Left colon (tissue), 2 donors: ENCODE measurements at regions not wholly inside any gene's neighbourhood (a gene's known extent, or its start where the extent isn't known, plus 50 kb on each side); places are given as distances from the start of the nearest gene placed in this dataset.

Experiments used
- ATAC-seq: fragments of 200-7000 bp; cut with Tn5 transposase; one replicate; pipeline ENCODE4 v1.9.1; 2020; ENCODE audit warnings: mild to moderate bottlenecking, moderate library complexity
- DNase-seq, 2 donors: peaks; one replicate each; pipeline ENCODE4 v3.0.0-alpha.2; 2020
- intact Hi-C, 2 donors: fragments of 100-400 bp; cut with DNase I in 1 of 2; cut with micrococcal nuclease in 1 of 2; formaldehyde crosslinking; loops; one replicate each; pipeline versions ENCODE4 v1.11.2 to v1.14.0; 2022; cut with DNase I, micrococcal nuclease
- donor health status: DM: no; HTN: no; CAD: no.
- donor health status: DM: yes; HTN: yes; CAD: no.

GRCh38 chrX:69216446-69216845 lies 51.2 kb upstream of the PJA1 start:
- intact Hi-C loops = loop anchor here in 1 of 2 donors (5.0 kb wide), 1 partner anchor 389 kb away; the partner anchor contains the start of gene EFNB1
- ATAC-seq = no peak
- DNase-seq = no peak

GRCh38 chrX:69215161-69215875 lies 50.1 kb upstream of the PJA1 start:
- DNase-seq = no peak
- ATAC-seq = no peak
- intact Hi-C loops = loop anchor here in 1 of 2 donors (5.0 kb wide), 1 partner anchor 388 kb away; the partner anchor contains the start of gene EFNB1
